ENCODE measurements at regions not wholly inside any gene's neighbourhood (a gene's known extent, or its start where the extent isn't known, plus 50 kb on each side); places are given as distances from the start of the nearest gene placed in this dataset.

DNA sequence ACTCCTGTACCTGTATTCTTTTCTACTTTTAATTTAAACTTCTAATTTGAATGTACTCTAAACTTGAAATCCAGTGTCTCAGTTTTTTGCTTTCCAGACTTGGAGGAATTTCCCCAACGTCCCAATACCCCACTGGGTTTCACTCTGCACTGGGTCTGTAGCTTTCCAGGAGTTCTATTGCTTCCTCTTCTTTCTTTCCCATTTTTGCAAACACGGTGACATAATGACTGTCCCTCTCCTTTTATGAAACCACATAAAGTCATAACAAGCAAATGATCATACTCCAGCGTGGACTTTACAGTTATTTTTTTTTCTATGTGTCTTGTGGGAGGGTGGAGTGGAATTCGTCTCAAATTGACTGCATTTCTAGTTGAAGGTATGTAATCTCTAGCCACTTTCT lies 97.1 kb downstream of the FASLG start:
- no peaks in the 10 kb centered on the region for H3K9me3 ChIP-seq (replicated peaks; ENCODE audit: insufficient read depth, low read length)
- H3K79me2 ChIP-seq (ENCODE audit: low read length) = no peaks in the 10 kb centered on the region
- H3K27ac ChIP-seq (ENCODE audit: low read length) = no peak overlapping the region
- H3K36me3 ChIP-seq (replicated peaks; ENCODE audit: insufficient read depth, low read length) = no peaks in the 10 kb centered on the region
- peaks cover 64% of the 10 kb centered on the region for H3K27me3 ChIP-seq (replicated peaks; ENCODE audit: insufficient read depth, low read length)
- H3K4me3 ChIP-seq (ENCODE audit: low read length) = no peak overlapping the region
- H3K4me1 ChIP-seq (ENCODE audit: low read length) = no peaks in the 10 kb centered on the region
- TF ChIP-seq EZH2phosphoT487 (IDR thresholded peaks at IDR 0.05; ENCODE audit: low read length) (no peak), EZH2 (optimal IDR thresholded peaks at IDR 0.05; ENCODE audit: low read depth, low read length) (no peak)
- TF ChIP-seq, protein P1, sequence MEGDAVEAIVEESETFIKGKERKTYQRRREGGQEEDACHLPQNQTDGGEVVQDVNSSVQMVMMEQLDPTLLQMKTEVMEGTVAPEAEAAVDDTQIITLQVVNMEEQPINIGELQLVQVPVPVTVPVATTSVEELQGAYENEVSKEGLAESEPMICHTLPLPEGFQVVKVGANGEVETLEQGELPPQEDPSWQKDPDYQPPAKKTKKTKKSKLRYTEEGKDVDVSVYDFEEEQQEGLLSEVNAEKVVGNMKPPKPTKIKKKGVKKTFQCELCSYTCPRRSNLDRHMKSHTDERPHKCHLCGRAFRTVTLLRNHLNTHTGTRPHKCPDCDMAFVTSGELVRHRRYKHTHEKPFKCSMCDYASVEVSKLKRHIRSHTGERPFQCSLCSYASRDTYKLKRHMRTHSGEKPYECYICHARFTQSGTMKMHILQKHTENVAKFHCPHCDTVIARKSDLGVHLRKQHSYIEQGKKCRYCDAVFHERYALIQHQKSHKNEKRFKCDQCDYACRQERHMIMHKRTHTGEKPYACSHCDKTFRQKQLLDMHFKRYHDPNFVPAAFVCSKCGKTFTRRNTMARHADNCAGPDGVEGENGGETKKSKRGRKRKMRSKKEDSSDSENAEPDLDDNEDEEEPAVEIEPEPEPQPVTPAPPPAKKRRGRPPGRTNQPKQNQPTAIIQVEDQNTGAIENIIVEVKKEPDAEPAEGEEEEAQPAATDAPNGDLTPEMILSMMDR (IDR thresholded peaks at IDR 0.05; ENCODE audit: low read length) = no peak
- no peaks in the 10 kb centered on the region for H4K20me1 ChIP-seq (ENCODE audit: insufficient read depth, low read length)
- no peak overlapping the region for H3K9ac ChIP-seq (ENCODE audit: low read length)
- no peaks in the 10 kb centered on the region for H3K9me2 ChIP-seq (replicated peaks; ENCODE audit: insufficient read depth, low read length)
- H3K4me2 ChIP-seq (ENCODE audit: low read depth, low read length) = no peak overlapping the region
- H3F3A ChIP-seq (ENCODE audit: insufficient read depth, low read length) = no peaks in the 10 kb centered on the region
- DNase-seq = no peak
- H2AFZ ChIP-seq (ENCODE audit: low read length) = no peak overlapping the region

- Histone ChIP-seq H3K9ac (ENCODE audit: low read length) (no peak overlapping the region), H3K4me2 (ENCODE audit: low read depth, low read length) (no peak overlapping the region), H3K9me3 (replicated peaks; ENCODE audit: insufficient read depth, low read length) (no peaks in the 10 kb centered on the region), H3K79me2 (ENCODE audit: low read length) (no peaks in the 10 kb centered on the region), H3K27me3 (replicated peaks; ENCODE audit: insufficient read depth, low read length) (peaks cover 42% of the 10 kb centered on the region), H3K4me3 (ENCODE audit: low read length) (no peak overlapping the region), H3K4me1 (ENCODE audit: low read length) (no peaks in the 10 kb centered on the region), H2AFZ (ENCODE audit: low read length) (no peak overlapping the region), H3K27ac (ENCODE audit: low read length) (no peak overlapping the region), H3K36me3 (replicated peaks; ENCODE audit: insufficient read depth, low read length) (no peaks in the 10 kb centered on the region), H3K9me2 (replicated peaks; ENCODE audit: insufficient read depth, low read length) (no peaks in the 10 kb centered on the region), H3F3A (ENCODE audit: insufficient read depth, low read length) (no peaks in the 10 kb centered on the region), H4K20me1 (ENCODE audit: insufficient read depth, low read length) (no peaks in the 10 kb centered on the region)
- TF ChIP-seq, protein P1 (IDR thresholded peaks at IDR 0.05; ENCODE audit: low read length) = no peak
- no peak for TF ChIP-seq EZH2 (optimal IDR thresholded peaks at IDR 0.05; ENCODE audit: low read depth, low read length)
- no peak for TF ChIP-seq EZH2phosphoT487 (IDR thresholded peaks at IDR 0.05; ENCODE audit: low read length)
- DNase-seq = no peak
Observed at GRCh38 chr1:172758259-172758658, 99.4 kb downstream of the FASLG start.

DNA sequence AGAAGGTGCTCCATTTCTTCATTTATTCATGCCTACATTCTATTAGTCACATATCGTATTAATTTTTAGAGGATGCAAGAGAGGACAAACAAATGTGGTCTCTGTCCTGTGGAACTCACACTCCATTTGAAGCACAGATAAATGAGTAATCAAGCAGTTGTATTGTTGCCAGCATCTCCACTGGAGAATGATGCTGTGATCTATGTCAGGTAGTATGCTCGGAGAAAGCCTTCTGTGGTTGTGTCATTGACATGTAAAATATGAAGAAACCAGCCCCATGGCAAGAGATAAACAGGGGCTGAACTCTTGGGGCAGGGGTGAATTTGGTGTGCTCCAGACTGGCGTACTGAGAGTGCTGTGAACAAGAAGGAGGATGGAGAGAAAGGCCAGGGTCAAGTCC lies 101.2 kb downstream of the FASLG start:
- Histone ChIP-seq H4K20me1 (ENCODE audit: insufficient read depth, low read length) (no peaks in the 10 kb centered on the region), H2AFZ (ENCODE audit: low read length) (no peak overlapping the region), H3K27me3 (replicated peaks; ENCODE audit: insufficient read depth, low read length) (peaks cover 27% of the 10 kb centered on the region), H3K9ac (ENCODE audit: low read length) (no peak overlapping the region), H3K27ac (ENCODE audit: low read length) (no peak overlapping the region), H3K79me2 (ENCODE audit: low read length) (no peaks in the 10 kb centered on the region), H3K36me3 (replicated peaks; ENCODE audit: insufficient read depth, low read length) (no peaks in the 10 kb centered on the region), H3K9me2 (replicated peaks; ENCODE audit: insufficient read depth, low read length) (no peaks in the 10 kb centered on the region), H3K9me3 (replicated peaks; ENCODE audit: insufficient read depth, low read length) (no peaks in the 10 kb centered on the region), H3K4me1 (ENCODE audit: low read length) (no peaks in the 10 kb centered on the region), H3F3A (ENCODE audit: insufficient read depth, low read length) (no peaks in the 10 kb centered on the region), H3K4me2 (ENCODE audit: low read depth, low read length) (no peak overlapping the region), H3K4me3 (ENCODE audit: low read length) (no peak overlapping the region)
- DNase-seq = no peak
- TF ChIP-seq EZH2 (optimal IDR thresholded peaks at IDR 0.05; ENCODE audit: low read depth, low read length) (no peak), EZH2phosphoT487 (IDR thresholded peaks at IDR 0.05; ENCODE audit: low read length) (no peak)
- TF ChIP-seq, protein P1 (IDR thresholded peaks at IDR 0.05; ENCODE audit: low read length) = no peak

All from MM.1S (cell line).